Kidney epithelial cell (primary cell): ENCODE measurements at regions not wholly inside any gene's neighbourhood (a gene's known extent, or its start where the extent isn't known, plus 50 kb on each side); places are given as distances from the start of the nearest gene placed in this dataset.

ENCODE experiments used
- DNase-seq: peaks from one replicate; pipeline ENCODE4 v3.0.0-alpha.2; 2010; ENCODE audit warnings: low read depth
- H3K27me3 ChIP-seq: 2 replicates; pipeline ENCODE4 v1.6.0; 2011; ENCODE audit warnings: low read length; ENCODE audit not compliant: control insufficient read depth, insufficient read depth
- H3K36me3 ChIP-seq: 2 replicates; pipeline ENCODE4 v1.5.1; 2011; ENCODE audit warnings: low read length; ENCODE audit not compliant: control insufficient read depth, insufficient read depth
- H3K4me3 ChIP-seq: 2 replicates; pipeline ENCODE4 v1.5.1; 2011; ENCODE audit warnings: low read depth, mild to moderate bottlenecking, control low read depth, low read length
- CTCF ChIP-seq: IDR thresholded peaks from 2 replicates; pipeline ENCODE4 v1.5.1; 2011; ENCODE audit warnings: mild to moderate bottlenecking, moderate library complexity, low read length, control low read depth, inconsistent platforms; ENCODE audit not compliant: insufficient read depth, poor library complexity, severe bottlenecking

GRCh38 chr18:24659827-24660720, 199.6 kb downstream of the HRH4 start:
- no peak for DNase-seq
- H3K36me3 ChIP-seq = no peaks in the 10 kb centered on the region
- no peak for TF ChIP-seq CTCF
- no peak overlapping the region for H3K4me3 ChIP-seq
- H3K27me3 ChIP-seq = peaks cover 2% of the 10 kb centered on the region

GRCh38 chr18:24660956-24661355, 200.5 kb downstream of the HRH4 start:
- Histone ChIP-seq H3K27me3 (peaks cover 2% of the 10 kb centered on the region), H3K36me3 (no peaks in the 10 kb centered on the region), H3K4me3 (no peak overlapping the region)
- no peak for TF ChIP-seq CTCF
- no peak for DNase-seq

GRCh38 chr18:24662412-24662821, 202.0 kb downstream of the HRH4 start:
- Histone ChIP-seq H3K27me3 (peaks cover 2% of the 10 kb centered on the region), H3K36me3 (no peaks in the 10 kb centered on the region), H3K4me3 (no peak overlapping the region)
- no peak for DNase-seq
- no peak for TF ChIP-seq CTCF

GRCh38 chr18:24663026-24663425, 202.6 kb downstream of the HRH4 start:
- H3K27me3 ChIP-seq = peaks cover 2% of the 10 kb centered on the region
- no peak for TF ChIP-seq CTCF
- DNase-seq = no peak

DNA sequence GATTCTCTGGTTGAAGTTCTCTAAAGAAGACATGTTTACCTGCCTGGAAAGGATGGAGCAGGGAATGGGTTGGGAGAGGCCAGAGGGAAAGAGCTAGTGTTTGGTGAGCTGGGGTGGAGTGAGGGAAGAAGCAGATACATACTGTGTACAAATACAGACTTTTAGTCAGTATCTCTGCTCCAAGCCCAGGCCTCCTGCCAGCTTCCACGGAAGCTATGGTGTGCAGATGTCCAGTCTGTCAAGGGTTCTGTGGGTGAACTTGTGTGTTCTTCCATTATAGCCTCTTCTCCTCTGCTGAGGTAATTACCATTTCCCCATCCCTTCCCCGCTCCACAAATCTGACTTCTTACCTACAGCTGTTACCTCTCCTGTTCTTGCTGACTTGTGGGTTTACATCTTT, 208.6 kb downstream of the HRH4 start:
- Histone ChIP-seq H3K27me3 (no peaks in the 10 kb centered on the region), H3K36me3 (no peaks in the 10 kb centered on the region), H3K4me3 (no peak overlapping the region)
- no peak for TF ChIP-seq CTCF
- DNase-seq = no peak

More at GRCh38 chr18:24663026-24663425, 202.6 kb downstream of the HRH4 start:
- H3K36me3 ChIP-seq = no peaks in the 10 kb centered on the region
- H3K4me3 ChIP-seq = no peak overlapping the region

DNA sequence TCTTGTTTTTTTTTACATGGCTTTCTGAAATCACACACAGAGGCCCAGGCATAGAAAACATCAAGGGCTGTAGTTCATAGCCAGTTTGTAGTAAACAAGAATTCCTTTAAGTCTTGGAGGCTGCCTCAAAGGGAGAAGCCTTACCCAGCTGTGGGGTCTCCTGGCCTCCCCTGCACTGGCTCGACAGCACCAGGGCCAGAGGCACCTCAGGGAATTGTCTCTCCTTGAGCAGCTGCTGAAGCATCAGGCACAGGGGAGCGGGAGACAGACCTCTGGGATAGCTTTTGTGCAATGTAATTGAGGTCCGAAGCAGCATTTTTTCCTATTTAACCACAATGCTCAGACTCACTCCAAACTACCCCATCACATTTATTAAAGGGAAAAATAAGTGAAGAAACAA, 209.1 kb downstream of the HRH4 start:
- no peaks in the 10 kb centered on the region for H3K27me3 ChIP-seq
- DNase-seq = no peak
- no peak overlapping the region for H3K4me3 ChIP-seq
- no peak for TF ChIP-seq CTCF
- no peaks in the 10 kb centered on the region for H3K36me3 ChIP-seq
